ENCODE measurements at regions not wholly inside any gene's neighbourhood (a gene's known extent, or its start where the extent isn't known, plus 50 kb on each side); places are given as distances from the start of the nearest gene placed in this dataset.

DNA sequence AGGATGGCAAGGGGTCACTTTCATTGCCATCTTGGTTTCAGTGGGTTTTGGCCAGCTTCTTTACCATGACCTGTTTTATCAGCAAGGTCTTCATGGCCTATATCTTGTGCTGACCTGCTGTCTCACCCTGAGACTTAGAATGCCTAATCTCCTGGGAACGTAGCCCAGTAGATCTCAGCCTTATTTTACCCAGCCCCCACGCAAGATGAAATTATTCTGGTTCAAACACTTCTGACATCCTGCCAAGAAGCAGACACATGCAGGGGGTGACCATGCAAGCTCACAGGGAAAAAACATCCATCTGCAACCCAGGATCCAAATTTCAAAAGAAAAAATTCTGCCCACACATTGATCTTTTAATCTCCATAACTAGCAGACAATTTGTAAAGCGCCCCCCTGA is 88.4 kb upstream of the EEPD1 start:
- TF ChIP-seq CTCF (IDR thresholded peaks at IDR 0.05) (no peak), REST (IDR thresholded peaks at IDR 0.05; ENCODE audit: insufficient read depth in 1 of 2, low read depth in 2 of 2, low read length in 1 of 2) (no peak)
